HG03108 (cell line): ENCODE measurements at regions not wholly inside any gene's neighbourhood (a gene's known extent, or its start where the extent isn't known, plus 50 kb on each side); places are given as distances from the start of the nearest gene placed in this dataset.

Experiments
- ATAC-seq: cut with Tn5 transposase; IDR thresholded peaks from one replicate; pipeline ENCODE4 v1.9.1; 2021; ENCODE audit warnings: moderate library complexity; ENCODE audit not compliant: unreplicated experiment

GRCh38 chr19:30082611-30083010 is 140.6 kb downstream of the URI1 start:
- no peak for ATAC-seq

- no peak for ATAC-seq
Observed at GRCh38 chr19:30083125-30083681, 141.2 kb downstream of the URI1 start.

- ATAC-seq = no peak
Observed at GRCh38 chr19:30083701-30084156, 141.7 kb downstream of the URI1 start.

- no peak for ATAC-seq
Observed at GRCh38 chr19:30084390-30084819, 142.4 kb downstream of the URI1 start.

- ATAC-seq = no peak
Observed at GRCh38 chr19:30085394-30085793, 143.4 kb downstream of the URI1 start.

GRCh38 chr19:30086220-30086619 is 144.2 kb downstream of the URI1 start:
- no peak for ATAC-seq

- no peak for ATAC-seq
Observed at GRCh38 chr19:30086916-30087315, 144.9 kb downstream of the URI1 start.

- no peak for ATAC-seq
Observed at GRCh38 chr19:30087381-30088138, 145.5 kb downstream of the URI1 start.

- no peak for ATAC-seq
Observed at GRCh38 chr19:30088567-30088966, 146.5 kb downstream of the URI1 start.

GRCh38 chr19:30089086-30089665 is 147.1 kb downstream of the URI1 start:
- ATAC-seq = no peak

GRCh38 chr19:30090476-30090875 is 148.4 kb downstream of the URI1 start:
- no peak for ATAC-seq

GRCh38 chr19:30090963-30091362 is 148.9 kb downstream of the URI1 start:
- ATAC-seq = no peak

GRCh38 chr19:30091456-30091855 is 149.4 kb downstream of the URI1 start:
- no peak for ATAC-seq

- ATAC-seq = no peak
Observed at GRCh38 chr19:30091856-30092255, 149.8 kb downstream of the URI1 start.

- ATAC-seq = no peak
Observed at GRCh38 chr19:30092721-30093569, 150.9 kb downstream of the URI1 start.

- ATAC-seq = no peak
Observed at GRCh38 chr19:30093966-30094755, 152.1 kb downstream of the URI1 start.

GRCh38 chr19:30094756-30095140 is 152.7 kb downstream of the URI1 start:
- ATAC-seq = no peak

- ATAC-seq = no peak
Observed at GRCh38 chr19:30095171-30095570, 153.1 kb downstream of the URI1 start.

- no peak for ATAC-seq
Observed at GRCh38 chr19:30096596-30097370, 154.7 kb downstream of the URI1 start.

GRCh38 chr19:30097746-30098280 is 155.8 kb downstream of the URI1 start:
- ATAC-seq = no peak
